ENCODE measurements at regions not wholly inside any gene's neighbourhood (a gene's known extent, or its start where the extent isn't known, plus 50 kb on each side); places are given as distances from the start of the nearest gene placed in this dataset.
A peak's percentile ranks its signal among the peaks of the same experiment; 100 is the strongest.
"Not testable (repeated sequence)": the region's sequence is repeated elsewhere in the genome, so short reads cannot be mapped to it uniquely, and the experiment has no call there.

- DNase-seq (ENCODE audit: low read depth): no peak
These were observed 177.6 kb downstream of the JCAD start for GRCh38 chr10:29881811-29882210.

- no peak for DNase-seq (ENCODE audit: low read depth)
These were observed 178.0 kb downstream of the JCAD start for GRCh38 chr10:29881336-29881771.

GRCh38 chr10:29880856-29881255, 178.5 kb downstream of the JCAD start:
- no peak for DNase-seq (ENCODE audit: low read depth)

GRCh38 chr10:29879862-29880261, 179.5 kb downstream of the JCAD start:
- no peak for DNase-seq (ENCODE audit: low read depth)

GRCh38 chr10:29878492-29878891, 180.9 kb downstream of the JCAD start:
- no peak for DNase-seq (ENCODE audit: low read depth)

GRCh38 chr10:29877793-29878491, 181.4 kb downstream of the JCAD start:
- DNase-seq (ENCODE audit: low read depth): peak; percentile 2

GRCh38 chr10:29876008-29876555, 183.3 kb downstream of the JCAD start:
- DNase-seq (ENCODE audit: low read depth): no peak

- DNase-seq (ENCODE audit: low read depth): no peak
These were observed 184.6 kb downstream of the JCAD start for GRCh38 chr10:29874606-29875269.

GRCh38 chr10:29873941-29874484, 185.4 kb downstream of the JCAD start:
- DNase-seq (ENCODE audit: low read depth): peak; percentile 27

GRCh38 chr10:29870522-29871044, 188.8 kb downstream of the JCAD start:
- no peak for DNase-seq (ENCODE audit: low read depth)

GRCh38 chr10:29869593-29869992, 189.8 kb downstream of the JCAD start:
- DNase-seq (ENCODE audit: low read depth): no peak

GRCh38 chr10:29866356-29866755, 193.0 kb downstream of the JCAD start:
- no peak for DNase-seq (ENCODE audit: low read depth)

GRCh38 chr10:29865700-29866355, 193.6 kb downstream of the JCAD start:
- DNase-seq (ENCODE audit: low read depth): no peak

GRCh38 chr10:29862923-29863614, 196.3 kb downstream of the JCAD start:
- peak; percentile 88 for DNase-seq (ENCODE audit: low read depth)

- DNase-seq (ENCODE audit: low read depth): peak; percentile 34
These were observed 197.4 kb downstream of the JCAD start for GRCh38 chr10:29861811-29862505.

GRCh38 chr10:29861231-29861630, 198.2 kb downstream of the JCAD start:
- not testable (repeated sequence) for DNase-seq (ENCODE audit: low read depth)

- DNase-seq (ENCODE audit: low read depth): peak; percentile 66
These were observed 199.2 kb downstream of the JCAD start for GRCh38 chr10:29860166-29860565.

GRCh38 chr10:29859521-29860130, 199.8 kb downstream of the JCAD start:
- DNase-seq (ENCODE audit: low read depth): peak; percentile 78

GRCh38 chr10:29858702-29859267, 200.6 kb downstream of the JCAD start:
- no peak for DNase-seq (ENCODE audit: low read depth)

Data from M059J (cell line).